Activated CD8-positive, alpha-beta T cell treated with anti-CD3 and anti-CD28 coated beads, Interleukin-2, amount 10 ng/mL, durations not matched to agents 7 days and 5 days (primary cell): ENCODE measurements at regions not wholly inside any gene's neighbourhood (a gene's known extent, or its start where the extent isn't known, plus 50 kb on each side); places are given as distances from the start of the nearest gene placed in this dataset.

Source experiments
- ATAC-seq: fragments of 150-1000 bp; cut with Tn5 transposase; one replicate; pipeline ENCODE4 v1.10.0; 2021; ENCODE audit warnings: moderate library complexity
- CTCF ChIA-PET: fragments of 350-600 bp; sonication (Branson Sonifier 250); formaldehyde crosslinking; loops from one replicate; lab custom pipeline; 2021; ENCODE audit warnings: antibody characterized with exemption; lab: Charles Lee
- POLR2A ChIA-PET: fragments of 350-600 bp; sonication (Branson Sonifier 250); formaldehyde crosslinking; loops from one replicate; lab custom pipeline; 2021; ENCODE audit warnings: antibody characterized with exemption; lab: Charles Lee
- DNase-seq: peaks from one replicate; pipeline ENCODE4 v3.0.0-alpha.2; 2020
- H3K27ac Mint-ChIP-seq: one replicate; pipeline ENCODE4 v1.8.0; 2021; ENCODE audit warnings: mild to moderate bottlenecking, mixed read lengths
- H3K27me3 Mint-ChIP-seq: one replicate; pipeline ENCODE4 v1.8.0; 2021; ENCODE audit warnings: low read depth, mixed read lengths
- H3K36me3 Mint-ChIP-seq: one replicate; pipeline ENCODE4 v1.8.0; 2021; ENCODE audit warnings: low read depth, mixed read lengths
- H3K4me1 Mint-ChIP-seq: one replicate; pipeline ENCODE4 v1.8.0; 2021; ENCODE audit warnings: low read depth, mixed read lengths
- H3K4me3 Mint-ChIP-seq: one replicate; pipeline ENCODE4 v1.8.0; 2021; ENCODE audit warnings: mild to moderate bottlenecking, mixed read lengths
- H3K9me3 Mint-ChIP-seq: one replicate; pipeline ENCODE4 v1.8.0; 2022; ENCODE audit warnings: mixed read lengths; ENCODE audit not compliant: insufficient read depth

GRCh38 chr7:18191341-18191740 lies 163.7 kb upstream of the PRPS1L1 start:
- Mint-ChIP-seq H3K27ac (no peak overlapping the region), H3K36me3 (no peaks in the 10 kb centered on the region), H3K4me3 (no peak overlapping the region), H3K4me1 (no peaks in the 10 kb centered on the region), H3K27me3 (peaks cover 3% of the 10 kb centered on the region), H3K9me3 (no peaks in the 10 kb centered on the region)
- ChIA-PET CTCF (no interaction called here), POLR2A (no interaction called here)
- ATAC-seq (no peak), DNase-seq (no peak)

- ChIA-PET CTCF (no interaction called here), POLR2A (no interaction called here)
- H3K36me3 Mint-ChIP-seq = no peaks in the 10 kb centered on the region
- no peak overlapping the region for H3K4me3 Mint-ChIP-seq
- no peak overlapping the region for H3K27ac Mint-ChIP-seq
- H3K4me1 Mint-ChIP-seq = no peaks in the 10 kb centered on the region
- ATAC-seq = no peak
- DNase-seq = no peak
- H3K9me3 Mint-ChIP-seq = no peaks in the 10 kb centered on the region
- peaks cover 3% of the 10 kb centered on the region for H3K27me3 Mint-ChIP-seq
Measured at GRCh38 chr7:18191862-18192625, 164.4 kb upstream of the PRPS1L1 start.

GRCh38 chr7:18194616-18195015 lies 167.0 kb upstream of the PRPS1L1 start:
- DNase-seq (no peak), ATAC-seq (no peak)
- ChIA-PET POLR2A (no interaction called here), CTCF (no interaction called here)
- no peaks in the 10 kb centered on the region for H3K36me3 Mint-ChIP-seq
- H3K27me3 Mint-ChIP-seq = peaks cover 3% of the 10 kb centered on the region
- no peaks in the 10 kb centered on the region for H3K9me3 Mint-ChIP-seq
- no peak overlapping the region for H3K4me3 Mint-ChIP-seq
- H3K4me1 Mint-ChIP-seq = no peaks in the 10 kb centered on the region
- H3K27ac Mint-ChIP-seq = no peak overlapping the region

- ATAC-seq = no peak
- POLR2A ChIA-PET = no interaction called here
- DNase-seq = no peak
- CTCF ChIA-PET = no interaction called here
- Mint-ChIP-seq H3K27me3 (peaks cover 3% of the 10 kb centered on the region), H3K4me3 (no peak overlapping the region), H3K4me1 (no peaks in the 10 kb centered on the region), H3K27ac (no peak overlapping the region), H3K36me3 (no peaks in the 10 kb centered on the region), H3K9me3 (no peaks in the 10 kb centered on the region)
Measured at GRCh38 chr7:18196638-18197037, 169.0 kb upstream of the PRPS1L1 start.

- ChIA-PET CTCF (no interaction called here), POLR2A (no interaction called here)
- Mint-ChIP-seq H3K4me1 (peaks cover 8% of the 10 kb centered on the region), H3K4me3 (no peak overlapping the region), H3K36me3 (no peaks in the 10 kb centered on the region), H3K27me3 (no peaks in the 10 kb centered on the region), H3K9me3 (no peaks in the 10 kb centered on the region), H3K27ac (no peak overlapping the region)
- DNase-seq (no peak), ATAC-seq (no peak)
Measured at GRCh38 chr7:18198868-18199267, 171.2 kb upstream of the PRPS1L1 start.

- H3K27ac Mint-ChIP-seq = no peak overlapping the region
- ChIA-PET CTCF (no interaction called here), POLR2A (no interaction called here)
- H3K36me3 Mint-ChIP-seq = no peaks in the 10 kb centered on the region
- DNase-seq (no peak), ATAC-seq (no peak)
- no peaks in the 10 kb centered on the region for H3K9me3 Mint-ChIP-seq
- H3K4me1 Mint-ChIP-seq = peaks cover 8% of the 10 kb centered on the region
- no peaks in the 10 kb centered on the region for H3K27me3 Mint-ChIP-seq
- no peak overlapping the region for H3K4me3 Mint-ChIP-seq
Measured at GRCh38 chr7:18200266-18200665, 172.6 kb upstream of the PRPS1L1 start.

- ATAC-seq = no peak
- Mint-ChIP-seq H3K36me3 (no peaks in the 10 kb centered on the region), H3K27me3 (no peaks in the 10 kb centered on the region), H3K4me1 (peaks cover 8% of the 10 kb centered on the region), H3K9me3 (no peaks in the 10 kb centered on the region), H3K27ac (no peak overlapping the region), H3K4me3 (no peak overlapping the region)
- CTCF ChIA-PET = no interaction called here
- DNase-seq = no peak
- POLR2A ChIA-PET = no interaction called here
Measured at GRCh38 chr7:18200855-18201254, 173.2 kb upstream of the PRPS1L1 start.

- H3K27me3 Mint-ChIP-seq = no peaks in the 10 kb centered on the region
- peaks cover 8% of the 10 kb centered on the region for H3K4me1 Mint-ChIP-seq
- CTCF ChIA-PET = no interaction called here
- no peak overlapping the region for H3K27ac Mint-ChIP-seq
- no peak for DNase-seq
- no peaks in the 10 kb centered on the region for H3K36me3 Mint-ChIP-seq
- no peak overlapping the region for H3K4me3 Mint-ChIP-seq
- no peaks in the 10 kb centered on the region for H3K9me3 Mint-ChIP-seq
- POLR2A ChIA-PET = no interaction called here
- ATAC-seq = no peak
Measured at GRCh38 chr7:18201350-18201749, 173.7 kb upstream of the PRPS1L1 start.

- ChIA-PET CTCF (interaction anchor here (0.9 kb wide), 1 partner anchor 10 kb away, joined by 3 read pairs; no protein-coding TSS in a partner anchor), POLR2A (no interaction called here)
- DNase-seq (no peak), ATAC-seq (no peak)
- Mint-ChIP-seq H3K4me3 (no peak overlapping the region), H3K27ac (no peak overlapping the region), H3K27me3 (no peaks in the 10 kb centered on the region), H3K9me3 (no peaks in the 10 kb centered on the region), H3K36me3 (no peaks in the 10 kb centered on the region), H3K4me1 (peaks cover 8% of the 10 kb centered on the region)
Measured at GRCh38 chr7:18202315-18203045, 174.8 kb upstream of the PRPS1L1 start.

- CTCF ChIA-PET = no interaction called here
- no peak for DNase-seq
- Mint-ChIP-seq H3K9me3 (no peaks in the 10 kb centered on the region), H3K27ac (no peak overlapping the region), H3K27me3 (no peaks in the 10 kb centered on the region), H3K4me1 (peaks cover 8% of the 10 kb centered on the region), H3K36me3 (no peaks in the 10 kb centered on the region), H3K4me3 (no peak overlapping the region)
- POLR2A ChIA-PET = no interaction called here
- no peak for ATAC-seq
Measured at GRCh38 chr7:18206331-18206730, 178.7 kb upstream of the PRPS1L1 start.

- H3K4me3 Mint-ChIP-seq = no peak overlapping the region
- no peaks in the 10 kb centered on the region for H3K36me3 Mint-ChIP-seq
- CTCF ChIA-PET = interaction anchor here (0.7 kb wide), 1 partner anchor 53 kb away, joined by 3 read pairs; no protein-coding TSS in a partner anchor
- ATAC-seq = no peak
- no peak for DNase-seq
- H3K9me3 Mint-ChIP-seq = no peaks in the 10 kb centered on the region
- POLR2A ChIA-PET = no interaction called here
- H3K4me1 Mint-ChIP-seq = no peaks in the 10 kb centered on the region
- H3K27me3 Mint-ChIP-seq = peaks cover 3% of the 10 kb centered on the region
- no peak overlapping the region for H3K27ac Mint-ChIP-seq
Measured at GRCh38 chr7:18208921-18209320, 181.3 kb upstream of the PRPS1L1 start.

- POLR2A ChIA-PET = no interaction called here
- Mint-ChIP-seq H3K4me1 (no peaks in the 10 kb centered on the region), H3K4me3 (no peak overlapping the region), H3K9me3 (no peaks in the 10 kb centered on the region), H3K36me3 (no peaks in the 10 kb centered on the region), H3K27me3 (peaks cover 3% of the 10 kb centered on the region), H3K27ac (no peak overlapping the region)
- ATAC-seq (no peak), DNase-seq (no peak)
- CTCF ChIA-PET = no interaction called here
Measured at GRCh38 chr7:18210377-18210776, 182.7 kb upstream of the PRPS1L1 start.
